B cell (primary cell): ENCODE measurements at regions not wholly inside any gene's neighbourhood (a gene's known extent, or its start where the extent isn't known, plus 50 kb on each side); places are given as distances from the start of the nearest gene placed in this dataset.

Source experiments
- CTCF ChIP-seq: fragments of 200-600 bp; IDR thresholded peaks from one replicate; pipeline ENCODE4 v1.8.0; 2022; ENCODE audit warnings: antibody characterized with exemption, mild to moderate bottlenecking
- EZH2 ChIP-seq: IDR thresholded peaks from 2 replicates; pipeline ENCODE4 v1.6.1; 2012; ENCODE audit warnings: borderline replicate concordance, low read depth, mild to moderate bottlenecking, moderate library complexity, low read length; ENCODE audit not compliant: insufficient read depth, poor library complexity, severe bottlenecking

- TF ChIP-seq CTCF = no peak
- no peak for TF ChIP-seq EZH2
Measured at GRCh38 chr5:40134883-40135520, 544.7 kb upstream of the PTGER4 start.
